SU-DHL-6 (cell line): ENCODE measurements at regions not wholly inside any gene's neighbourhood (a gene's known extent, or its start where the extent isn't known, plus 50 kb on each side); places are given as distances from the start of the nearest gene placed in this dataset.

Experiments
- EZH2phosphoT487 ChIP-seq: fragments of 200-600 bp; sonication (generic), shearing (Covaris generic); conservative IDR thresholded peaks from 2 replicates; pipeline ENCODE4 v1.6.1; 2018; ENCODE audit warnings: mild to moderate bottlenecking, antibody characterized with exemption, low read length, moderate library complexity, mixed read lengths
- TF ChIP-seq, protein P1 (sequence below): fragments of 200-600 bp; sonication (generic); IDR thresholded peaks from one replicate; pipeline ENCODE4 v1.5.1; 2017; ENCODE audit warnings: antibody characterized with exemption, mild to moderate bottlenecking, low read length, moderate library complexity; ENCODE audit not compliant: insufficient read depth, poor library complexity, severe bottlenecking

DNA sequence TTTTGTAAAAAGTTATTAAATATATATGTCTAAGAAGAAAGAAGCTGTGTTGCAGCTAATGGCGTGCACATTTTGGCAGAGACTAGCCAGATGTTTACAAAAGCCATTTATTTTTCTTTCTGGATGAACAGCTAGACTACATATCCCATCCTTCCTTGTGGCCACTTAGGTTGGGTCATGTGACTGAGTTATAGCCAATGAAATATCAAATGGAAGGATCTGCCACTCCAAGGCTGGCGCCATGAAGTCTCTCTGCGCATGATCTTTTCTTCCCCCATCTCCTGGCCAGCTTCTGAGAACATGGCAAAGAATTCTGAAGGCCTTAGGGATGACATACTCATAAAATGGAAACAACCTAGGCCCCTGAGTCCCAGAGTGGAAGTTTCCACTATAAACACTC lies 244.2 kb upstream of the DAB2 start:
- TF ChIP-seq, protein P1, sequence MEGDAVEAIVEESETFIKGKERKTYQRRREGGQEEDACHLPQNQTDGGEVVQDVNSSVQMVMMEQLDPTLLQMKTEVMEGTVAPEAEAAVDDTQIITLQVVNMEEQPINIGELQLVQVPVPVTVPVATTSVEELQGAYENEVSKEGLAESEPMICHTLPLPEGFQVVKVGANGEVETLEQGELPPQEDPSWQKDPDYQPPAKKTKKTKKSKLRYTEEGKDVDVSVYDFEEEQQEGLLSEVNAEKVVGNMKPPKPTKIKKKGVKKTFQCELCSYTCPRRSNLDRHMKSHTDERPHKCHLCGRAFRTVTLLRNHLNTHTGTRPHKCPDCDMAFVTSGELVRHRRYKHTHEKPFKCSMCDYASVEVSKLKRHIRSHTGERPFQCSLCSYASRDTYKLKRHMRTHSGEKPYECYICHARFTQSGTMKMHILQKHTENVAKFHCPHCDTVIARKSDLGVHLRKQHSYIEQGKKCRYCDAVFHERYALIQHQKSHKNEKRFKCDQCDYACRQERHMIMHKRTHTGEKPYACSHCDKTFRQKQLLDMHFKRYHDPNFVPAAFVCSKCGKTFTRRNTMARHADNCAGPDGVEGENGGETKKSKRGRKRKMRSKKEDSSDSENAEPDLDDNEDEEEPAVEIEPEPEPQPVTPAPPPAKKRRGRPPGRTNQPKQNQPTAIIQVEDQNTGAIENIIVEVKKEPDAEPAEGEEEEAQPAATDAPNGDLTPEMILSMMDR, result no peak
- no peak for TF ChIP-seq EZH2phosphoT487
